Endothelial cell of umbilical vein (primary cell): ENCODE measurements at regions not wholly inside any gene's neighbourhood (a gene's known extent, or its start where the extent isn't known, plus 50 kb on each side); places are given as distances from the start of the nearest gene placed in this dataset.

Experiments used
- BruUV-seq: library from RNA; stranded (reverse); fragments of 400-500 nt; replicated peaks from 2 replicates; lab custom pipeline; 2021; lab: Mats Ljungman, UMichigan
- CTCF ChIA-PET: fragments of 300-600, 350-600 bp; sonication (Branson Sonifier 250); formaldehyde crosslinking; loops from one replicate; lab custom pipeline; 2021; ENCODE audit warnings: antibody characterized with exemption, inconsistent platforms; lab: Charles Lee
- POLR2A ChIA-PET: fragments of 300-600, 350-600 bp; sonication (Branson Sonifier 250); formaldehyde crosslinking; loops from one replicate; lab custom pipeline; 2021; ENCODE audit warnings: antibody characterized with exemption, inconsistent platforms; lab: Charles Lee
- DNase-seq: peaks from one replicate; pipeline ENCODE4 v3.0.0-alpha.2; 2011; ENCODE audit warnings: low read depth, low spot score
- FAIRE-seq: peaks from 2 replicates; lab custom pipeline; 2011; peaks lifted over from hg19 to GRCh38; lab: Jason Lieb, UNC
- H2AFZ ChIP-seq: 2 replicates; pipeline ENCODE4 v1.6.0; 2012; ENCODE audit warnings: low read depth, low read length, control low read depth, inconsistent platforms
- H3K27ac ChIP-seq: 2 replicates; pipeline ENCODE4 v1.5.1; 2011; ENCODE audit warnings: low read depth, mild to moderate bottlenecking, control low read depth, low read length, moderate library complexity; ENCODE audit not compliant: insufficient read depth
- H3K27me3 ChIP-seq, 2 experiments: 2 replicates each; pipeline versions ENCODE4 v1.6.0 to v1.6.1; 2011; ENCODE audit warnings: low read length in 2 of 2, mixed read lengths in 1 of 2; ENCODE audit not compliant: control insufficient read depth in 2 of 2, insufficient read depth in 2 of 2
- H3K36me3 ChIP-seq, 2 experiments: 2 replicates in 1 of 2; 3 replicates in 1 of 2; pipeline ENCODE4 v1.5.1; 2011; ENCODE audit warnings: low read length in 2 of 2, mild to moderate bottlenecking in 1 of 2, moderate library complexity in 1 of 2; ENCODE audit not compliant: control insufficient read depth in 2 of 2, insufficient read depth in 2 of 2; ENCODE audit errors: extremely low read depth in 1 of 2
- H3K4me1 ChIP-seq: 3 replicates; pipeline ENCODE4 v1.5.1; 2011; ENCODE audit warnings: mild to moderate bottlenecking, low read length; ENCODE audit not compliant: control insufficient read depth, insufficient read depth; ENCODE audit errors: extremely low read depth
- H3K4me2 ChIP-seq: 2 replicates; pipeline ENCODE4 v1.6.1; 2011; ENCODE audit warnings: low read length, control low read depth, mixed read lengths; ENCODE audit not compliant: insufficient read depth
- H3K4me3 ChIP-seq, 3 experiments: fragments of 200-600 bp in 1 of 3; sonication (generic), shearing (Covaris generic) in 1 of 3; replicated peaks in 1 of 3; 2 replicates each; pipeline ENCODE4 v1.5.1; 2011 to 2016; ENCODE audit warnings: control low read depth in 3 of 3, low read length in 3 of 3, mild to moderate bottlenecking in 2 of 3, inconsistent platforms in 1 of 3, low read depth in 1 of 3, moderate library complexity in 1 of 3; ENCODE audit not compliant: insufficient read depth in 1 of 3
- H3K79me2 ChIP-seq: 2 replicates; pipeline ENCODE4 v1.6.0; 2012; ENCODE audit warnings: low read length, inconsistent platforms; ENCODE audit not compliant: control insufficient read depth, insufficient read depth
- H3K9ac ChIP-seq: replicated peaks from 2 replicates; pipeline ENCODE3; 2011; ENCODE audit warnings: low read length, control low read depth; ENCODE audit not compliant: insufficient read depth; ENCODE audit errors: extremely low read depth
- H3K9me1 ChIP-seq: replicated peaks from 3 replicates; pipeline ENCODE4 v1.6.0; 2011; ENCODE audit warnings: mild to moderate bottlenecking, low read length; ENCODE audit not compliant: control insufficient read depth, insufficient read depth; ENCODE audit errors: extremely low read depth
- H3K9me3 ChIP-seq: replicated peaks from 2 replicates; pipeline ENCODE4 v1.5.1; 2012; ENCODE audit warnings: low read length, inconsistent platforms; ENCODE audit not compliant: control insufficient read depth, insufficient read depth
- H4K20me1 ChIP-seq: replicated peaks from 2 replicates; pipeline ENCODE3; 2011; ENCODE audit warnings: mild to moderate bottlenecking, low read length; ENCODE audit not compliant: control insufficient read depth, insufficient read depth; ENCODE audit errors: extremely low read depth
- EZH2 ChIP-seq: IDR thresholded peaks from 2 replicates; pipeline ENCODE4 v1.6.1; 2012; ENCODE audit warnings: borderline replicate concordance, low read depth, mild to moderate bottlenecking, moderate library complexity, low read length, inconsistent platforms; ENCODE audit not compliant: severe bottlenecking
- FOS ChIP-seq: IDR thresholded peaks from 2 replicates; pipeline ENCODE4 v1.6.1; 2011; ENCODE audit warnings: mild to moderate bottlenecking, low read length, moderate library complexity, borderline replicate concordance; ENCODE audit not compliant: insufficient read depth
- MYC ChIP-seq: IDR thresholded peaks from one replicate; pipeline ENCODE4 v1.6.1; 2011; ENCODE audit warnings: mild to moderate bottlenecking, low read depth, low read length
- POLR2A ChIP-seq: IDR thresholded peaks from 2 replicates; pipeline ENCODE4 v1.6.1; 2012; ENCODE audit warnings: low read depth, mild to moderate bottlenecking, control low read depth, low read length
- dilution Hi-C: fragments of 300-500 bp; cut with MboI; formaldehyde crosslinking; loops from one replicate; pipeline ENCODE4 v1.15.0; 2019; ENCODE audit warnings: low sequenced_read_pairs; ENCODE audit not compliant: extremely low pct_ligation_motif_present
- intact Hi-C: fragments of 100-400 bp; cut with micrococcal nuclease; formaldehyde crosslinking; loops from one replicate; pipeline ENCODE4 v1.10.0; 2022
- TF ChIP-seq, protein P1 (sequence below), 2 donors: IDR thresholded peaks; 1 replicate in 1 of 2; 2 replicates in 1 of 2; pipeline ENCODE4 v1.5.1; 2011; ENCODE audit warnings: low read length in 2 of 2, mild to moderate bottlenecking in 2 of 2, moderate library complexity in 2 of 2, control low read depth in 1 of 2, inconsistent platforms in 1 of 2, low read depth in 1 of 2; ENCODE audit not compliant: insufficient read depth in 1 of 2; ENCODE audit errors: extremely low read depth in 1 of 2

DNA sequence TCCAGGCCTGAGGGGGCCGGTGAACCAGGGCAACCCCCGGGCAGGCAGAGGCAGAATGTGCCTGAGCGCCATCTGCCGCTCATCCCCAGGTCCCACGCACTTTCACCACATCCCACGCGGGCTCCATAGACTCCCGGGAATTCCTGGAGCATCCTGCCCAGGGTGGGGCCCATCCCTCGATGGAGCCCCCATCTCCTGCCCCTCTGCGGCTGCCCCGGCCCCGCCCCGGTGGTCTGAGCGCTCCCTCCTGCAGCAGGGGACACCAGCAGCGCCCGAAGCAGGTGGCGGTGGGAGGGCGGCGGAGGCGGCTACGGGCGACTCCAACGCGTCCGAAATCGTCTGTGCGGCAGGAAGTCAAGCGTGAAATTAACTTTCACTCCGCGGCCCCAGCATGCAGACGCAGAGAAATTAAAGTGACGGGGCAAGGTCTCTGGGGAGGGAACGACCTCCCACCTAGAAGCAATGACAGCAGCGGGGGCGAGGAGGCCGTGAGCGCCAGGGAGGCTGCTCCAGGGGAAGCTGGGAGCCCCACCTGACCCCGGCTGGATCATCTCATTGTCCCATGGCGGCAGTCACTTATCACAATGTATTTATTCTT, 122.2 kb downstream of the NCOR2 start:
- H3K27ac ChIP-seq: no peak overlapping the region
- H3K27me3 ChIP-seq: no peaks in the 10 kb centered on the region
- H3K4me1 ChIP-seq: peaks cover 21% of the 10 kb centered on the region
- TF ChIP-seq MYC (no peak), POLR2A (no peak), FOS (no peak), EZH2 (no peak)
- TF ChIP-seq, protein P1, sequence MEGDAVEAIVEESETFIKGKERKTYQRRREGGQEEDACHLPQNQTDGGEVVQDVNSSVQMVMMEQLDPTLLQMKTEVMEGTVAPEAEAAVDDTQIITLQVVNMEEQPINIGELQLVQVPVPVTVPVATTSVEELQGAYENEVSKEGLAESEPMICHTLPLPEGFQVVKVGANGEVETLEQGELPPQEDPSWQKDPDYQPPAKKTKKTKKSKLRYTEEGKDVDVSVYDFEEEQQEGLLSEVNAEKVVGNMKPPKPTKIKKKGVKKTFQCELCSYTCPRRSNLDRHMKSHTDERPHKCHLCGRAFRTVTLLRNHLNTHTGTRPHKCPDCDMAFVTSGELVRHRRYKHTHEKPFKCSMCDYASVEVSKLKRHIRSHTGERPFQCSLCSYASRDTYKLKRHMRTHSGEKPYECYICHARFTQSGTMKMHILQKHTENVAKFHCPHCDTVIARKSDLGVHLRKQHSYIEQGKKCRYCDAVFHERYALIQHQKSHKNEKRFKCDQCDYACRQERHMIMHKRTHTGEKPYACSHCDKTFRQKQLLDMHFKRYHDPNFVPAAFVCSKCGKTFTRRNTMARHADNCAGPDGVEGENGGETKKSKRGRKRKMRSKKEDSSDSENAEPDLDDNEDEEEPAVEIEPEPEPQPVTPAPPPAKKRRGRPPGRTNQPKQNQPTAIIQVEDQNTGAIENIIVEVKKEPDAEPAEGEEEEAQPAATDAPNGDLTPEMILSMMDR (IDR thresholded peaks at IDR 0.05; ENCODE audit: extremely low read depth in 1 of 2, insufficient read depth in 1 of 2, low read depth in 1 of 2, low read length in 2 of 2): no peak
- no peak overlapping the region for H3K4me3 ChIP-seq
- no peaks in the 10 kb centered on the region for H3K9me1 ChIP-seq
- no peak for DNase-seq
- no peaks in the 10 kb centered on the region for H3K79me2 ChIP-seq
- BruUV-seq: no TSS peak
- ChIA-PET CTCF (no interaction called here), POLR2A (no interaction called here)
- intact Hi-C loops: no loop called here
- H3K9ac ChIP-seq: no peak overlapping the region
- H3K9me3 ChIP-seq: no peaks in the 10 kb centered on the region
- no peak overlapping the region for H2AFZ ChIP-seq
- no peak overlapping the region for H3K4me2 ChIP-seq
- peaks cover 0 to 6% of the 10 kb centered on the region in 2 experiments for H3K36me3 ChIP-seq
- H4K20me1 ChIP-seq: no peaks in the 10 kb centered on the region
- FAIRE-seq: no peak
- dilution Hi-C loops: no loop called here
